ENCODE measurements at regions not wholly inside any gene's neighbourhood (a gene's known extent, or its start where the extent isn't known, plus 50 kb on each side); places are given as distances from the start of the nearest gene placed in this dataset.

- Mint-ChIP-seq H3K27me3 (no peaks in the 10 kb centered on the region), H3K4me3 (no peak overlapping the region), H3K36me3 (no peaks in the 10 kb centered on the region), H3K9me3 (no peaks in the 10 kb centered on the region), H3K27ac (no peak overlapping the region), H3K4me1 (ENCODE audit: unreplicated experiment) (no peaks in the 10 kb centered on the region)
- TF ChIP-seq CTCF (conservative IDR thresholded peaks at IDR 0.05): no peak
- no peak for DNase-seq (ENCODE audit: extremely low spot score, unreplicated experiment)
These were observed 61.3 kb upstream of the BCL9 start for GRCh38 chr1:147479864-147480564.

- Mint-ChIP-seq H3K4me1 (ENCODE audit: unreplicated experiment) (no peaks in the 10 kb centered on the region), H3K36me3 (no peaks in the 10 kb centered on the region), H3K4me3 (no peak overlapping the region), H3K27ac (no peak overlapping the region), H3K9me3 (no peaks in the 10 kb centered on the region), H3K27me3 (no peaks in the 10 kb centered on the region)
- TF ChIP-seq CTCF (conservative IDR thresholded peaks at IDR 0.05): no peak
- DNase-seq (ENCODE audit: extremely low spot score, unreplicated experiment): no peak
These were observed 60.8 kb upstream of the BCL9 start for GRCh38 chr1:147480565-147480935.

- no peak for TF ChIP-seq CTCF (conservative IDR thresholded peaks at IDR 0.05)
- H3K4me1 Mint-ChIP-seq (ENCODE audit: unreplicated experiment): no peaks in the 10 kb centered on the region
- no peak overlapping the region for H3K4me3 Mint-ChIP-seq
- H3K36me3 Mint-ChIP-seq: no peaks in the 10 kb centered on the region
- no peaks in the 10 kb centered on the region for H3K27me3 Mint-ChIP-seq
- no peak for DNase-seq (ENCODE audit: extremely low spot score, unreplicated experiment)
- H3K27ac Mint-ChIP-seq: no peak overlapping the region
- no peaks in the 10 kb centered on the region for H3K9me3 Mint-ChIP-seq
These were observed 54.2 kb upstream of the BCL9 start for GRCh38 chr1:147486876-147487656.

GRCh38 chr1:147491098-147491497, 50.2 kb upstream of the BCL9 start:
- H3K4me3 Mint-ChIP-seq: no peak overlapping the region
- no peak for TF ChIP-seq CTCF (conservative IDR thresholded peaks at IDR 0.05)
- no peaks in the 10 kb centered on the region for H3K9me3 Mint-ChIP-seq
- no peaks in the 10 kb centered on the region for H3K4me1 Mint-ChIP-seq (ENCODE audit: unreplicated experiment)
- H3K27me3 Mint-ChIP-seq: peaks cover 3% of the 10 kb centered on the region
- H3K27ac Mint-ChIP-seq: no peak overlapping the region
- H3K36me3 Mint-ChIP-seq: no peaks in the 10 kb centered on the region
- DNase-seq (ENCODE audit: extremely low spot score, unreplicated experiment): no peak

All from type B pancreatic cell (in vitro differentiated cells).